PC-9 (cell line): ENCODE measurements at regions not wholly inside any gene's neighbourhood (a gene's known extent, or its start where the extent isn't known, plus 50 kb on each side); places are given as distances from the start of the nearest gene placed in this dataset.

ENCODE experiments used
- CTCF ChIP-seq: fragments of 200-600 bp; sonication (generic); conservative IDR thresholded peaks from 2 replicates; pipeline ENCODE4 v1.6.1; 2017; ENCODE audit warnings: mixed run types, antibody characterized with exemption, mild to moderate bottlenecking, moderate library complexity
- EZH2 ChIP-seq: fragments of 200-600 bp; sonication (generic); IDR thresholded peaks from 2 replicates; pipeline ENCODE4 v1.8.0; 2017; ENCODE audit warnings: antibody characterized with exemption, low read depth

GRCh38 chr11:80486678-80487077 is 1045.8 kb upstream of the TENM4 start:
- TF ChIP-seq CTCF (no peak), EZH2 (no peak)
